Fibroblast of lung (primary cell): ENCODE measurements at regions not wholly inside any gene's neighbourhood (a gene's known extent, or its start where the extent isn't known, plus 50 kb on each side); places are given as distances from the start of the nearest gene placed in this dataset.

ENCODE experiments used
- DNase-seq, 2 donors: peaks; one replicate each; pipeline versions ENCODE4 v3.0.0 to v3.0.0-alpha.2; 2010; ENCODE audit warnings: low read depth in 2 of 2
- H2AFZ ChIP-seq: 2 replicates; pipeline ENCODE4 v1.5.1; 2012; ENCODE audit warnings: low read length, control low read depth, inconsistent platforms
- H3K27ac ChIP-seq: 2 replicates; pipeline ENCODE4 v1.5.1; 2011; ENCODE audit warnings: low read length, control low read depth; ENCODE audit not compliant: insufficient read depth
- H3K27me3 ChIP-seq: 2 replicates; pipeline ENCODE4 v1.5.1; 2011; ENCODE audit warnings: mild to moderate bottlenecking, low read length; ENCODE audit not compliant: control insufficient read depth, insufficient read depth
- H3K36me3 ChIP-seq: 2 replicates; pipeline ENCODE4 v1.5.1; 2011; ENCODE audit warnings: low read length; ENCODE audit not compliant: control insufficient read depth, insufficient read depth
- H3K4me1 ChIP-seq: 2 replicates; pipeline ENCODE4 v1.5.1; 2011; ENCODE audit warnings: low read length; ENCODE audit not compliant: control insufficient read depth, insufficient read depth; ENCODE audit errors: extremely low read depth
- H3K4me2 ChIP-seq: 2 replicates; pipeline ENCODE4 v1.5.1; 2011; ENCODE audit warnings: low read length, control low read depth; ENCODE audit not compliant: insufficient read depth; ENCODE audit errors: extremely low read depth
- H3K4me3 ChIP-seq, 4 experiments: fragments of 200-600 bp in 1 of 4; sonication (generic) in 1 of 4; replicated peaks in 1 of 4; 2 replicates each; pipeline ENCODE4 v1.5.1; 2011 to 2016; ENCODE audit warnings: low read length in 4 of 4, low read depth in 3 of 4, mild to moderate bottlenecking in 3 of 4, control low read depth in 2 of 4, inconsistent platforms in 1 of 4, mixed read lengths in 1 of 4; ENCODE audit not compliant: insufficient read depth in 1 of 4; ENCODE audit errors: control extremely low read depth in 1 of 4
- H3K79me2 ChIP-seq: 2 replicates; pipeline ENCODE4 v1.5.1; 2012; ENCODE audit warnings: mild to moderate bottlenecking, low read length, inconsistent platforms; ENCODE audit not compliant: control insufficient read depth, insufficient read depth
- H3K9ac ChIP-seq: 2 replicates; pipeline ENCODE4 v1.5.1; 2011; ENCODE audit warnings: mild to moderate bottlenecking, low read length, control low read depth; ENCODE audit not compliant: insufficient read depth
- H3K9me3 ChIP-seq: 2 replicates; pipeline ENCODE4 v1.5.1; 2012; ENCODE audit warnings: low read depth, low read length; ENCODE audit not compliant: control insufficient read depth, insufficient read depth
- H4K20me1 ChIP-seq: 2 replicates; pipeline ENCODE4 v1.5.1; 2011; ENCODE audit warnings: low read length; ENCODE audit not compliant: control insufficient read depth, insufficient read depth; ENCODE audit errors: extremely low read depth
- EZH2 ChIP-seq: IDR thresholded peaks from 2 replicates; pipeline ENCODE4 v1.5.1; 2012; ENCODE audit warnings: low read length, control low read depth, mild to moderate bottlenecking; ENCODE audit errors: missing control alignments
- TF ChIP-seq, protein P1 (sequence below), 2 donors: IDR thresholded peaks in 1 of 2; conservative IDR thresholded peaks in 1 of 2; 1 replicate in 1 of 2; 2 replicates in 1 of 2; pipeline ENCODE4 v1.5.1; 2011 to 2012; ENCODE audit warnings: low read length in 2 of 2, control low read depth in 1 of 2, inconsistent platforms in 1 of 2, low read depth in 1 of 2, mild to moderate bottlenecking in 1 of 2

DNA sequence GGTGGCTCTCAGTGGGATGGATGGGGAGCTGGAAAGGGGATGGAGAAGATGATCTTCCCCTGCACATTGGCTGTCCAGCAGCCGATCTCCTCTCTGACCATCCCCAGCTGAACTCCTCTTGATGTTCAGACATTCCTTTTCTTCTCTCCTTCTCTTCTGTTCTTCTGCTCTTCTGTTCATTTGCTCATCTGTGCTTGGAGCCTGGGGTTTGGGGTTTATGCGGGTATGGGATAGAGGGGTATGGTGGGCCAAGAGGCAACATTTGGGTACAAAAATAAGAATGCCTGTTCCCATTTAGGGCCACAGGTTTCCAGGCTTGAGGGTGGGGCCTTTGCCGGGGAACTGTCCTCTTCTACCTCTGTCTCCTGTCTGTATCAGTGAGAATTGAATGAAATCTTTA lies 205.4 kb upstream of the XYLT1 start:
- Histone ChIP-seq H4K20me1 (no peaks in the 10 kb centered on the region), H3K9ac (no peak overlapping the region), H3K27ac (no peak overlapping the region), H2AFZ (no peak overlapping the region), H3K4me2 (no peak overlapping the region), H3K9me3 (no peaks in the 10 kb centered on the region), H3K4me3 (no peak overlapping the region), H3K4me1 (no peaks in the 10 kb centered on the region), H3K27me3 (no peaks in the 10 kb centered on the region), H3K79me2 (no peaks in the 10 kb centered on the region), H3K36me3 (no peaks in the 10 kb centered on the region)
- TF ChIP-seq, protein P1, sequence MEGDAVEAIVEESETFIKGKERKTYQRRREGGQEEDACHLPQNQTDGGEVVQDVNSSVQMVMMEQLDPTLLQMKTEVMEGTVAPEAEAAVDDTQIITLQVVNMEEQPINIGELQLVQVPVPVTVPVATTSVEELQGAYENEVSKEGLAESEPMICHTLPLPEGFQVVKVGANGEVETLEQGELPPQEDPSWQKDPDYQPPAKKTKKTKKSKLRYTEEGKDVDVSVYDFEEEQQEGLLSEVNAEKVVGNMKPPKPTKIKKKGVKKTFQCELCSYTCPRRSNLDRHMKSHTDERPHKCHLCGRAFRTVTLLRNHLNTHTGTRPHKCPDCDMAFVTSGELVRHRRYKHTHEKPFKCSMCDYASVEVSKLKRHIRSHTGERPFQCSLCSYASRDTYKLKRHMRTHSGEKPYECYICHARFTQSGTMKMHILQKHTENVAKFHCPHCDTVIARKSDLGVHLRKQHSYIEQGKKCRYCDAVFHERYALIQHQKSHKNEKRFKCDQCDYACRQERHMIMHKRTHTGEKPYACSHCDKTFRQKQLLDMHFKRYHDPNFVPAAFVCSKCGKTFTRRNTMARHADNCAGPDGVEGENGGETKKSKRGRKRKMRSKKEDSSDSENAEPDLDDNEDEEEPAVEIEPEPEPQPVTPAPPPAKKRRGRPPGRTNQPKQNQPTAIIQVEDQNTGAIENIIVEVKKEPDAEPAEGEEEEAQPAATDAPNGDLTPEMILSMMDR (conservative IDR thresholded peaks at IDR 0.05 in 1 of 2, IDR thresholded peaks at IDR 0.05 in 1 of 2; ENCODE audit: low read depth in 1 of 2, low read length in 2 of 2) = no peak
- TF ChIP-seq EZH2 = no peak
- DNase-seq = no peak

DNA sequence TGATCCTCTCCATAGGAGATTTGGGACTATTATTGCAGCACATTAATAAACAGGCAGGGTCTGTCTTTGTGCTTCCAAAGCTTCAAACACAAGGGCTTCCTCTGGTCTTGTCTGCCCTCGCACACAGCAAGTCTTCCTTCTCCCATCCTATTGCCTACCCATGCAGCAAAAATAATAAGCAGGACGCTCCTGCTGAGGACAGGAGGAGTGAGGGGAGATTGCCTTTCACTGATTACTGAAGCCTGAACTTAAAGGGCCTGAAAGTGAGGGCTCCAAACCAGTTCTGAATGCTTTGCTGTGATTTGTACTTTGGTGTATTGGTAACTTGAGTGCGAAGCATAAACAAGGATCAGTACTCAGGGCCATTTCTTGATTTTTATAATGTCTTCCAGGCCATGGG lies 197.6 kb upstream of the XYLT1 start:
- no peak overlapping the region for H3K27ac ChIP-seq
- H4K20me1 ChIP-seq = no peaks in the 10 kb centered on the region
- no peak for DNase-seq
- H3K36me3 ChIP-seq = no peaks in the 10 kb centered on the region
- no peak for TF ChIP-seq EZH2
- TF ChIP-seq, protein P1 (conservative IDR thresholded peaks at IDR 0.05 in 1 of 2, IDR thresholded peaks at IDR 0.05 in 1 of 2; ENCODE audit: low read depth in 1 of 2, low read length in 2 of 2) = no peak
- H3K79me2 ChIP-seq = no peaks in the 10 kb centered on the region
- no peak overlapping the region for H3K4me2 ChIP-seq
- no peak overlapping the region for H3K4me3 ChIP-seq
- H3K27me3 ChIP-seq = no peaks in the 10 kb centered on the region
- H2AFZ ChIP-seq = no peak overlapping the region
- H3K9me3 ChIP-seq = no peaks in the 10 kb centered on the region
- H3K4me1 ChIP-seq = no peaks in the 10 kb centered on the region
- no peak overlapping the region for H3K9ac ChIP-seq

DNA sequence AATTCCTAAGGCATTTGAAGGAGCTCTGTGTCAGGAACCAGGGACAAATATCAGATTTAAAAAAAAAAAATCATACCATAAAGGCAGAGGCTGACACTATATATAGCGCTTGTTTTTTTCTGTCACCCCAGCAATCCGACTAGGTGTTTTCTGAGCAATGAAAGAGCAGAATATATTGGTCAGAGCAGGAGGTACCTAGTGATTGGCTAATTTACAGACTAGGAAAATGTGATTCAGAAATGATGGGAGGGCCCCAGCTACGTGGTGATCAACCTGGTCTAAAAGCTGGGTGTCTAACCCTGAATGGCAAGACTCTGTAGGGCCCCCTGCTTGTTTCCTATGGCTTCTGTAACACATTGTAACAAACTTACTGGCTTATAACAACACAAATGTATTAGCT lies 195.5 kb upstream of the XYLT1 start:
- DNase-seq = no peak
- Histone ChIP-seq H3K27ac (no peak overlapping the region), H3K4me1 (no peaks in the 10 kb centered on the region), H3K9ac (no peak overlapping the region), H2AFZ (no peak overlapping the region), H4K20me1 (no peaks in the 10 kb centered on the region), H3K4me2 (no peak overlapping the region), H3K9me3 (no peaks in the 10 kb centered on the region), H3K36me3 (no peaks in the 10 kb centered on the region), H3K27me3 (no peaks in the 10 kb centered on the region), H3K79me2 (no peaks in the 10 kb centered on the region), H3K4me3 (no peak overlapping the region)
- TF ChIP-seq EZH2 = no peak
- TF ChIP-seq, protein P1 (conservative IDR thresholded peaks at IDR 0.05 in 1 of 2, IDR thresholded peaks at IDR 0.05 in 1 of 2; ENCODE audit: low read depth in 1 of 2, low read length in 2 of 2) = no peak
